COR-L47 (cell line): ENCODE measurements at regions not wholly inside any gene's neighbourhood (a gene's known extent, or its start where the extent isn't known, plus 50 kb on each side); places are given as distances from the start of the nearest gene placed in this dataset.

Source experiments
- DNase-seq: peaks from one replicate; lab custom pipeline; 2025; lab: John Stamatoyannopoulos, UW

- DNase-seq, result no peak
Measured at GRCh38 chr2:239905884-239906654, 119.1 kb downstream of the NDUFA10 start.

GRCh38 chr2:239905306-239905705, 119.8 kb downstream of the NDUFA10 start:
- DNase-seq, result no peak

GRCh38 chr2:239904496-239904895, 120.6 kb downstream of the NDUFA10 start:
- DNase-seq, result no peak

GRCh38 chr2:239903803-239904202, 121.3 kb downstream of the NDUFA10 start:
- no peak for DNase-seq

GRCh38 chr2:239903210-239903609, 121.9 kb downstream of the NDUFA10 start:
- no peak for DNase-seq

GRCh38 chr2:239902749-239903201, 122.4 kb downstream of the NDUFA10 start:
- DNase-seq, result no peak

GRCh38 chr2:239898292-239898925, 126.7 kb downstream of the NDUFA10 start:
- DNase-seq, result no peak

GRCh38 chr2:239897596-239898235, 127.4 kb downstream of the NDUFA10 start:
- DNase-seq, result no peak

- no peak for DNase-seq
Measured at GRCh38 chr2:239896075-239896474, 129.1 kb downstream of the NDUFA10 start.

- no peak for DNase-seq
Measured at GRCh38 chr2:239895669-239896068, 129.5 kb downstream of the NDUFA10 start.

GRCh38 chr2:239895116-239895515, 130.0 kb downstream of the NDUFA10 start:
- no peak for DNase-seq

GRCh38 chr2:239894276-239894675, 130.9 kb downstream of the NDUFA10 start:
- no peak for DNase-seq

- DNase-seq, result no peak
Measured at GRCh38 chr2:239893236-239893515, 132.0 kb downstream of the NDUFA10 start.

- no peak for DNase-seq
Measured at GRCh38 chr2:239892441-239893235, 132.5 kb downstream of the NDUFA10 start.

GRCh38 chr2:239891698-239892097, 133.4 kb downstream of the NDUFA10 start:
- no peak for DNase-seq

GRCh38 chr2:239890206-239890746, 134.9 kb downstream of the NDUFA10 start:
- no peak for DNase-seq

GRCh38 chr2:239889641-239890121, 135.5 kb downstream of the NDUFA10 start:
- no peak for DNase-seq

GRCh38 chr2:239887604-239888003, 137.5 kb downstream of the NDUFA10 start:
- DNase-seq, result no peak

- DNase-seq, result no peak
Measured at GRCh38 chr2:239886781-239887180, 138.4 kb downstream of the NDUFA10 start.

GRCh38 chr2:239884875-239885274, 140.3 kb downstream of the NDUFA10 start:
- DNase-seq, result no peak

- no peak for DNase-seq
Measured at GRCh38 chr2:239884051-239884405, 141.1 kb downstream of the NDUFA10 start.
